PC-3 (cell line): ENCODE measurements at regions not wholly inside any gene's neighbourhood (a gene's known extent, or its start where the extent isn't known, plus 50 kb on each side); places are given as distances from the start of the nearest gene placed in this dataset.

ENCODE experiments used
- ATAC-seq: fragments of 200-7000 bp; cut with Tn5 transposase; 2 replicates; pipeline ENCODE4 v1.9.1; 2020; ENCODE audit warnings: mild to moderate bottlenecking, moderate library complexity
- BruUV-seq: library from RNA; stranded (reverse); fragments of 400-500 nt; replicated peaks from 2 replicates; lab custom pipeline; 2021; lab: Mats Ljungman, UMichigan
- CTCF ChIA-PET: fragments of 300-600 bp; sonication (Branson Sonifier 250); formaldehyde crosslinking; loops from one replicate; lab custom pipeline; 2022; ENCODE audit warnings: antibody characterized with exemption; lab: Charles Lee
- POLR2A ChIA-PET: fragments of 300-600 bp; sonication (Branson Sonifier 250); formaldehyde crosslinking; loops from one replicate; lab custom pipeline; 2022; ENCODE audit warnings: antibody characterized with exemption; ENCODE audit not compliant: unreplicated experiment; lab: Charles Lee
- DNase-seq: peaks from one replicate; pipeline ENCODE4 v3.0.0-alpha.2; 2015
- H2AFZ ChIP-seq: fragments of 300-600 bp; sonication (generic); 2 replicates; pipeline ENCODE4 v1.6.0; 2016; ENCODE audit warnings: antibody characterized with exemption, low read length
- H3F3A ChIP-seq: fragments of 300-600 bp; sonication (generic); one replicate; pipeline ENCODE4 v1.6.0; 2017; ENCODE audit warnings: antibody characterized with exemption, low read length, control low read depth, mild to moderate bottlenecking; ENCODE audit not compliant: unreplicated experiment
- H3K27ac ChIP-seq: fragments of 300-600 bp; sonication (generic); 2 replicates; pipeline ENCODE4 v1.5.1; 2016; ENCODE audit warnings: mild to moderate bottlenecking, low read length
- H3K27me3 ChIP-seq: fragments of 300-600 bp; sonication (generic); 2 replicates; pipeline ENCODE4 v1.6.1; 2016; ENCODE audit warnings: low read length, mixed read lengths
- H3K36me3 ChIP-seq: fragments of 300-600 bp; sonication (generic); 2 replicates; pipeline ENCODE4 v1.6.1; 2016; ENCODE audit warnings: low read depth, mixed run types, low read length, mixed read lengths
- H3K4me1 ChIP-seq: fragments of 300-600 bp; sonication (generic); 2 replicates; pipeline ENCODE4 v1.5.1; 2016; ENCODE audit warnings: low read length; ENCODE audit not compliant: insufficient read depth
- H3K4me2 ChIP-seq: fragments of 300-600 bp; sonication (generic); 2 replicates; pipeline ENCODE4 v1.6.0; 2016; ENCODE audit warnings: low read length
- H3K4me3 ChIP-seq: fragments of 300-600 bp; sonication (generic); 2 replicates; pipeline ENCODE4 v1.5.1; 2016; ENCODE audit warnings: mild to moderate bottlenecking, low read length, mixed read lengths
- H3K79me2 ChIP-seq: fragments of 300-600 bp; sonication (generic); 2 replicates; pipeline ENCODE4 v1.6.1; 2017; ENCODE audit warnings: low read length, mixed read lengths
- H3K9ac ChIP-seq: fragments of 300-600 bp; sonication (generic); 2 replicates; pipeline ENCODE4 v1.6.0; 2016; ENCODE audit warnings: mild to moderate bottlenecking, low read length
- H3K9me2 ChIP-seq: fragments of 300-600 bp; sonication (generic); replicated peaks from 2 replicates; pipeline ENCODE4 v1.6.1; 2016; ENCODE audit warnings: mixed run types, low read length, mixed read lengths
- H3K9me3 ChIP-seq: fragments of 300-600 bp; sonication (generic); 2 replicates; pipeline ENCODE4 v1.6.1; 2016; ENCODE audit warnings: low read length, mixed read lengths
- H4K20me1 ChIP-seq: fragments of 300-600 bp; sonication (generic); 2 replicates; pipeline ENCODE4 v1.6.1; 2016; ENCODE audit warnings: low read length, mixed read lengths
- EZH2 ChIP-seq: fragments of 300-600 bp; sonication (generic); IDR thresholded peaks from one replicate; pipeline ENCODE4 v1.6.1; 2017; ENCODE audit warnings: antibody characterized with exemption, mild to moderate bottlenecking, low read length; ENCODE audit not compliant: unreplicated experiment
- EZH2phosphoT487 ChIP-seq: fragments of 300-600 bp; sonication (generic); IDR thresholded peaks from 2 replicates; pipeline ENCODE4 v1.6.1; 2018; ENCODE audit warnings: mild to moderate bottlenecking, antibody characterized with exemption, low read length, borderline replicate concordance
- intact Hi-C: fragments of 100-400 bp; cut with micrococcal nuclease; formaldehyde crosslinking; loops from 2 replicates; pipeline ENCODE4 v1.9.0; 2023
- TF ChIP-seq, protein P1 (sequence below): fragments of 300-600 bp; sonication (generic); conservative IDR thresholded peaks from 2 replicates; pipeline ENCODE4 v1.5.1; 2017; ENCODE audit warnings: antibody characterized with exemption, low read depth, mild to moderate bottlenecking, low read length

GRCh38 chr2:100765481-100765880 lies 54.5 kb upstream of the NPAS2 start:
- BruUV-seq: no TSS peak
- ATAC-seq: no peak
- Histone ChIP-seq H3K79me2 (no peaks in the 10 kb centered on the region), H3K9ac (no peak overlapping the region), H3K36me3 (no peaks in the 10 kb centered on the region), H3K9me2 (no peaks in the 10 kb centered on the region), H3K4me3 (no peak overlapping the region), H2AFZ (no peak overlapping the region), H3K4me1 (peaks cover 68% of the 10 kb centered on the region), H3F3A (peaks cover 14% of the 10 kb centered on the region), H3K27ac (peak overlapping the region; percentile 96; the same call in 1 of the 2 replicates), H3K9me3 (no peaks in the 10 kb centered on the region), H3K27me3 (no peaks in the 10 kb centered on the region), H4K20me1 (no peaks in the 10 kb centered on the region), H3K4me2 (no peak overlapping the region)
- CTCF ChIA-PET: no interaction called here
- intact Hi-C loops: no loop called here
- DNase-seq: no peak
- POLR2A ChIA-PET: no interaction called here
- no peak for TF ChIP-seq EZH2phosphoT487
- TF ChIP-seq EZH2: no peak

DNA sequence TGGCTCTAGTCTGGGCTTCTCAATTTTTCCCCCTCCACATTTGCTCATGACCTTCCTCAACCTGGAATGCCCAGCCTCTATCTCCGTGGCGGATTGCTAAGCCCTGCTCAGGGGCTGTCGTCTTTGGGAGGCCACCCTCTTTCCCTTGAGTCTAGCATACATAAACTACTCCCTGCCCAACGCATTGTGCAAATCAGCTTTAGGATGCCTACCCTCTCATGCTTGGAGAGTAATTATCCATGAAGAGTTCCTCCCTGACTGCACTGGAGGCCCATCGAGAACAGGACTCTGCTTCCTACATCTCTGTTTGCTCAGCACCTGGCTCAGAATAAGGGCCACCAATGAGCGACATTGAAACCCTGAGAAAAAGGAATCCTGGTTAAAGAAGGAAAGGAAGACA lies 53.7 kb upstream of the NPAS2 start:
- ChIA-PET CTCF (no interaction called here), POLR2A (no interaction called here)
- TF ChIP-seq EZH2: no peak
- TF ChIP-seq, protein P1, sequence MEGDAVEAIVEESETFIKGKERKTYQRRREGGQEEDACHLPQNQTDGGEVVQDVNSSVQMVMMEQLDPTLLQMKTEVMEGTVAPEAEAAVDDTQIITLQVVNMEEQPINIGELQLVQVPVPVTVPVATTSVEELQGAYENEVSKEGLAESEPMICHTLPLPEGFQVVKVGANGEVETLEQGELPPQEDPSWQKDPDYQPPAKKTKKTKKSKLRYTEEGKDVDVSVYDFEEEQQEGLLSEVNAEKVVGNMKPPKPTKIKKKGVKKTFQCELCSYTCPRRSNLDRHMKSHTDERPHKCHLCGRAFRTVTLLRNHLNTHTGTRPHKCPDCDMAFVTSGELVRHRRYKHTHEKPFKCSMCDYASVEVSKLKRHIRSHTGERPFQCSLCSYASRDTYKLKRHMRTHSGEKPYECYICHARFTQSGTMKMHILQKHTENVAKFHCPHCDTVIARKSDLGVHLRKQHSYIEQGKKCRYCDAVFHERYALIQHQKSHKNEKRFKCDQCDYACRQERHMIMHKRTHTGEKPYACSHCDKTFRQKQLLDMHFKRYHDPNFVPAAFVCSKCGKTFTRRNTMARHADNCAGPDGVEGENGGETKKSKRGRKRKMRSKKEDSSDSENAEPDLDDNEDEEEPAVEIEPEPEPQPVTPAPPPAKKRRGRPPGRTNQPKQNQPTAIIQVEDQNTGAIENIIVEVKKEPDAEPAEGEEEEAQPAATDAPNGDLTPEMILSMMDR: no peak
- no peak for TF ChIP-seq EZH2phosphoT487
- Histone ChIP-seq H3K79me2 (no peaks in the 10 kb centered on the region), H2AFZ (no peak overlapping the region), H3K4me2 (peak overlapping the region; percentile 46), H3K9me3 (no peaks in the 10 kb centered on the region), H3K9me2 (no peaks in the 10 kb centered on the region), H3K4me3 (no peak overlapping the region), H3K27me3 (no peaks in the 10 kb centered on the region), H3K9ac (peak overlapping the region; percentile 57; the same call in 1 of the 2 replicates), H3K4me1 (peaks cover 62% of the 10 kb centered on the region), H3K27ac (peak overlapping the region; percentile 96), H3K36me3 (no peaks in the 10 kb centered on the region), H3F3A (peaks cover 14% of the 10 kb centered on the region), H4K20me1 (no peaks in the 10 kb centered on the region)
- ATAC-seq (no peak), DNase-seq (no peak)
- no TSS peak for BruUV-seq
- intact Hi-C loops: loop anchor here (2.0 kb wide), 1 partner anchor 15 kb away; no protein-coding TSS in a partner anchor

- Histone ChIP-seq H3K9ac (peak overlapping the region; percentile 57), H3K9me3 (no peaks in the 10 kb centered on the region), H3K27me3 (no peaks in the 10 kb centered on the region), H3K27ac (peak overlapping the region; percentile 96), H3K4me2 (peak overlapping the region; percentile 46), H3K79me2 (no peaks in the 10 kb centered on the region), H3K4me1 (peaks cover 57% of the 10 kb centered on the region), H2AFZ (no peak overlapping the region), H3K36me3 (no peaks in the 10 kb centered on the region), H3K4me3 (no peak overlapping the region), H3F3A (peaks cover 14% of the 10 kb centered on the region), H3K9me2 (no peaks in the 10 kb centered on the region), H4K20me1 (no peaks in the 10 kb centered on the region)
- ATAC-seq (peak; percentile 5), DNase-seq (no peak)
- BruUV-seq: TSS peak; percentile 95
- CTCF ChIA-PET: interaction anchor here (1.2 to 1.4 kb wide), 3 partner anchors 14 to 136 kb away, joined by 3 to 6 read pairs (median 5); no protein-coding TSS in a partner anchor
- TF ChIP-seq EZH2 (no peak), EZH2phosphoT487 (no peak)
- TF ChIP-seq, protein P1: no peak
- intact Hi-C loops: loop anchor here (1.0 to 2.0 kb wide), 4 partner anchors 14 to 51 kb away; no protein-coding TSS in a partner anchor
- POLR2A ChIA-PET: interaction anchor here (0.7 to 1.6 kb wide), 3 partner anchors 14 to 52 kb away, joined by 3 to 13 read pairs (median 8); no protein-coding TSS in a partner anchor
Measured at GRCh38 chr2:100766806-100767205, 53.1 kb upstream of the NPAS2 start.
